Activated CD4-positive, alpha-beta T cell treated with anti-CD3 and anti-CD28 coated beads, Interleukin-2, amount 10 ng/mL, durations not matched to agents 7 days and 5 days (primary cell): ENCODE measurements at regions not wholly inside any gene's neighbourhood (a gene's known extent, or its start where the extent isn't known, plus 50 kb on each side); places are given as distances from the start of the nearest gene placed in this dataset.

Experiments
- CTCF ChIA-PET: fragments of 350-600 bp; sonication (Branson Sonifier 250); formaldehyde crosslinking; loops from one replicate; lab custom pipeline; 2021; ENCODE audit warnings: antibody characterized with exemption; lab: Charles Lee
- POLR2A ChIA-PET: fragments of 350-600 bp; sonication (Branson Sonifier 250); formaldehyde crosslinking; loops from one replicate; lab custom pipeline; 2021; ENCODE audit warnings: antibody characterized with exemption; lab: Charles Lee
- DNase-seq: peaks from one replicate; pipeline ENCODE4 v3.0.0-alpha.2; 2020
- H3K27ac Mint-ChIP-seq: one replicate; pipeline ENCODE4 v1.8.0; 2021; ENCODE audit warnings: mild to moderate bottlenecking, moderate library complexity, mixed read lengths
- H3K27me3 Mint-ChIP-seq: one replicate; pipeline ENCODE4 v1.8.0; 2021; ENCODE audit warnings: mixed read lengths
- H3K36me3 Mint-ChIP-seq: one replicate; pipeline ENCODE4 v1.8.0; 2021; ENCODE audit warnings: low read depth, mixed read lengths
- H3K4me1 Mint-ChIP-seq: one replicate; pipeline ENCODE4 v1.8.0; 2021; ENCODE audit warnings: mixed read lengths
- H3K4me3 Mint-ChIP-seq: one replicate; pipeline ENCODE4 v1.8.0; 2021; ENCODE audit warnings: mild to moderate bottlenecking, moderate library complexity, mixed read lengths
- H3K9me3 Mint-ChIP-seq: one replicate; pipeline ENCODE4 v1.8.0; 2021; ENCODE audit warnings: mixed read lengths

DNA sequence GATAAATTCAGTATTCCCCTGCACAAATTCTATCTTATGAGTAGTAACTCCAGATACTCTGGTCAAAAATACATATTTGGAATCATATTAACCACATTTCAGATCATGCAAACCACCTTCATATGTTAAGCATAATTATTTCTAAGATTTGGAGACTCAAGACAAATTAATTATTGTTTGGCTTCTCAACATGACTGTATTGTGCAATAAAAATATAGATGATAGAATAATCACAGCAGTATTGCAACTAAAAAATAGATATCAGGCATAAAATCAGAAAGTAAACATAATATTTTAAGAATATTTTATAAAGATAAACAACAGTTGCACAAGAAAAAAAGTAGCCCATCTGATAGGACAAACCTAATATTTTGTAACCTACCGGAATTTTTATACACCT, 1767.6 kb upstream of the NUDT12 start:
- CTCF ChIA-PET, result no interaction called here
- H3K27me3 Mint-ChIP-seq, result no peaks in the 10 kb centered on the region
- H3K27ac Mint-ChIP-seq, result no peak overlapping the region
- H3K4me1 Mint-ChIP-seq, result no peaks in the 10 kb centered on the region
- H3K36me3 Mint-ChIP-seq, result no peaks in the 10 kb centered on the region
- no peak for DNase-seq
- peaks cover 10% of the 10 kb centered on the region for H3K9me3 Mint-ChIP-seq
- POLR2A ChIA-PET, result no interaction called here
- no peak overlapping the region for H3K4me3 Mint-ChIP-seq

DNA sequence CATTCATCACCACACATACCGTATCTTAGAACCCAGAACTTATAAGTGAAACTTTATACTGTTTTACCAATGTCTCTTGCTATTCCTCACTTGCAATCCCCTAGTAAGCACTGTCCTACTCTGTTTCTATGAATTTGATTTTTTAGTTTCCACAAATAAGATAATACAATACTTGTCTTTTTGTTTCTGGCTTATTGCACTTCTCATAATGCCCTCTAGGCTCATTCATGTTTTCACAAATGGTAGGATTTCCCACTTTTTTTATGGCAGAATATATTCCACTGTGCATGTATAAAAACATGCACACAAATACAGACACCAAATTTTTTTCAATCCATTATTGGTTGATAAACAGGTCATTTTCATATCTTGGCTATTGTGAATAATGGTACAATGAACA, 1742.3 kb upstream of the NUDT12 start:
- no peaks in the 10 kb centered on the region for H3K4me1 Mint-ChIP-seq
- no peak overlapping the region for H3K4me3 Mint-ChIP-seq
- H3K27ac Mint-ChIP-seq, result no peak overlapping the region
- ChIA-PET POLR2A (no interaction called here), CTCF (no interaction called here)
- H3K27me3 Mint-ChIP-seq, result no peaks in the 10 kb centered on the region
- no peaks in the 10 kb centered on the region for H3K36me3 Mint-ChIP-seq
- DNase-seq, result no peak
- no peaks in the 10 kb centered on the region for H3K9me3 Mint-ChIP-seq

DNA sequence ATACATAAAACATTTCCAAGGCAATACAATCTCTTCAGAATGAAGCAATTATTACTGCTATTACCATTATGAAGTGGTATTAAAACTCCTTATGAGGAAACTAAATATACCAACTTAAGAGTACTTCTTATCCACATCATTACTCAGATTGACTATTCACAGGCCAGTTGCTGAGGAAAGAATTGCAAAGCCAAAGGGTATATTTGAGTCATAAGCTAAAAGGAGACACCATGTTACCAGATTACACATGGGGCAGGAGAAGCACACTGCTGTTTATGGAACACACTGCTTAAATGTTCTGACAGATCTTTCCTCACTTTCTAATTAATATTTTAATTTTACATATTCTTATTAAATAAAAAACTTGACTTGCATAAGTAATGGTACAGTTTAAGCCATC, 1726.4 kb upstream of the NUDT12 start:
- Mint-ChIP-seq H3K9me3 (peaks cover 4% of the 10 kb centered on the region), H3K27me3 (no peaks in the 10 kb centered on the region), H3K27ac (no peak overlapping the region), H3K4me3 (no peak overlapping the region), H3K4me1 (no peaks in the 10 kb centered on the region), H3K36me3 (no peaks in the 10 kb centered on the region)
- ChIA-PET POLR2A (no interaction called here), CTCF (no interaction called here)
- no peak for DNase-seq

DNA sequence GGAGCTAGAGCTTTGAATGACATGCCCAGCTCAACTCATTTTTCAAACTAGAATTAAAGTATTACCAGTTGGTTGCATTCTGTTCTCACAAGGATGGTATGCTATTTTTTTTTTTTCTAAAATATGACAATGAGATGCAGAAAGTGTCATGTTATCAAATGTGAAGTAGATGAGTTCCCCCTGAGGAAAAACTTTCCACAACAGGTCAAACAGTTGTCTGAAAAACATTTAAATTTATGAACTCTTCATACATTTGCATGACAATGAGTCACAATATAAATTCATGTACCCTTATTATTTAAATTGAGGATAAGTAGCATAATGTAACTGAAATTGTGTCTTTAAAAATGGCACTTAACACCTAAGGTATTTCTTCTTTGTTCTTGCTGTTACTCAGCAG, 1720.5 kb upstream of the NUDT12 start:
- Mint-ChIP-seq H3K4me3 (no peak overlapping the region), H3K27ac (no peak overlapping the region)
- no peak for DNase-seq

DNA sequence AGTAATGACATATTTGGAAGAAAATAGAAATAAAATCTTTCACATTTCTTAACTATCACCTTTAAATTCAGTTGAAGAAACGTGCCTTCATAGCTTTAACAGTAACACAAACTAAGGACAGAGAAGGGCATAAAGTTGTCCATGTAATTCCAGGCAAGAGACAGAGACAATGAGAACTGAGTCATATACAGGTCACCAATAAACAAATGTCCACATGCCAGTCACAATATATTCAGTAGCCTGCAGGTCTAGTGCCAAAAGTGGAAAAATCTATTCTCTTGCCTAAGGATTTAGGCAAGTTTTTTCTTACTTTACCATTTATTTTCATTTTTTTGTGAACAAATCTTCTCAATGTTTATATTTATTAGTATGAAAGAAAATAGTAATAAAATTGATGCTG, 1711.5 kb upstream of the NUDT12 start:
- no peaks in the 10 kb centered on the region for H3K36me3 Mint-ChIP-seq
- no peak overlapping the region for H3K4me3 Mint-ChIP-seq
- peaks cover 11% of the 10 kb centered on the region for H3K9me3 Mint-ChIP-seq
- CTCF ChIA-PET, result no interaction called here
- H3K27ac Mint-ChIP-seq, result no peak overlapping the region
- no peaks in the 10 kb centered on the region for H3K4me1 Mint-ChIP-seq
- no peak for DNase-seq
- POLR2A ChIA-PET, result no interaction called here
- H3K27me3 Mint-ChIP-seq, result no peaks in the 10 kb centered on the region

More for the DNA sequence above, 1720.5 kb upstream of the NUDT12 start:
- ChIA-PET CTCF (no interaction called here), POLR2A (no interaction called here)
- Mint-ChIP-seq H3K4me1 (no peaks in the 10 kb centered on the region), H3K36me3 (no peaks in the 10 kb centered on the region), H3K27me3 (no peaks in the 10 kb centered on the region), H3K9me3 (peaks cover 2% of the 10 kb centered on the region)

DNA sequence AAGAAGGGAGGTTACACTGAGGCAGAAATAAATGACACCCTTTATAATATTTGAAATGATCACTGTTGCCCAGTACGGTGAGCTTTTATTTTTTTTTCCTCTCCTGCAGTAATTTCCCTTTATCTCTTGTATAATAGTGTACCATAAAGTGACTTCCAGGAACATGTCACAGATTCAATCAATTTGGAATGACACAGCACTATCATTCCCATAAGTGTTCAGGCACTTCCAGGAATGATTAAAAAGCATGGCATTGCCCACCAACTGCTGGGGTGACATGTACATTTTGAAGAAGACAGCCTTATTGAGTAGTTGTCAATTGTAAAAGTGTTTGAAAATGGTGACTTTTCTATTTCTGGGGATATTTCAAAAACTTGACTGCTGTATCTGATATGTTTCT, 1700.9 kb upstream of the NUDT12 start:
- DNase-seq, result no peak
- Mint-ChIP-seq H3K36me3 (no peaks in the 10 kb centered on the region), H3K9me3 (peaks cover 8% of the 10 kb centered on the region), H3K4me1 (no peaks in the 10 kb centered on the region), H3K27ac (no peak overlapping the region), H3K4me3 (no peak overlapping the region), H3K27me3 (no peaks in the 10 kb centered on the region)
- CTCF ChIA-PET, result no interaction called here
- POLR2A ChIA-PET, result no interaction called here

DNA sequence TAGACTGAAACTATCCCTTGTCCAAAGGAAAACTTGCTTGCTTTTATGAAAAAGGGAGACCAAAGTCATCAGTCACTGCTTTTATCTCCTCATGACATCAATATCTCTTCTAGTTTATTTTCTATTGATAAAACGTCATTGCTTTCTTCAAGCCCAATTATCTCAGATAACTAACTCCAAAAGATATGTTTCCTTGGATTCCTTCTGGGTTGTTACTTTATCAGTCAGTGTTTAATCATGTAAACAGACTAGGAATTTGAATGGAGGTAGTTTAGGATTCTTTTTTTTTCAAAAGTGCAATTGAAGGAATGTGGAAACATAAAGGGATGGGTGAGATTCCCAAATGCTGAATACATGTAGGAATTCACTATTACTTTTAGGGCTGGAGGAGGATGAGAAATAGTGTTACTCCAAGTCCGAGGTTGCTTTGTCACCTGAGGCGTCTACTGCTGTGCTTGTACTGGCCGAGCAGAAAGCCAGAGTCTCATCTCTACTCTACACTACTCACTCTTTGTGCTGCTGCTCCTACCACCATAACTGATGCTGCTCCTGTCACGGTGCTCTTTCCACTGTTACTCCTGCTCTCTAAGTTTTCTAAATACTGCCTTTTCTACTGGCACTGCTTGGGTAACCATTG, 1697.1 kb upstream of the NUDT12 start:
- no peak overlapping the region for H3K27ac Mint-ChIP-seq
- no peaks in the 10 kb centered on the region for H3K36me3 Mint-ChIP-seq
- DNase-seq, result no peak
- H3K9me3 Mint-ChIP-seq, result peaks cover 11% of the 10 kb centered on the region
- no peak overlapping the region for H3K4me3 Mint-ChIP-seq
- H3K27me3 Mint-ChIP-seq, result no peaks in the 10 kb centered on the region
- CTCF ChIA-PET, result no interaction called here
- POLR2A ChIA-PET, result no interaction called here
- no peaks in the 10 kb centered on the region for H3K4me1 Mint-ChIP-seq

DNA sequence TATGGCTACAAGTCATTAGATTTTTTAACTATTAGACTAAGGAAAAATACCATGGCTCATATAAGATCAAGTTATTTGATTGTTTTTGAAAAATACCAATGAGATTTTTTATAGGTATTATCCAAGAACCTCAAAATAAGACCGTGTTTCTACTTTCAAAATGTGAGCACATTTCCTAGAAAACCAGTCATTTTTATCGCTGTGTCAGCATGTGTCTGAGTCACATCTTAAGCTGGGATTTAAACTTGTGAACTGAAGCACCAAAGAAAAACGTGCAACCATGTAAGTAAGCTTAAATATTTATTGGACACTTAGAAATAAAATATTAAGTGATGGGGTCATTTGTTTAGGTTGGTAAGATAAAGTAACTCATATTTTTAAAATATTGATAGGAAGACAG, 1676.0 kb upstream of the NUDT12 start:
- H3K27me3 Mint-ChIP-seq, result no peaks in the 10 kb centered on the region
- H3K9me3 Mint-ChIP-seq, result no peaks in the 10 kb centered on the region
- H3K36me3 Mint-ChIP-seq, result no peaks in the 10 kb centered on the region
- CTCF ChIA-PET, result no interaction called here
- no peak overlapping the region for H3K27ac Mint-ChIP-seq
- no peaks in the 10 kb centered on the region for H3K4me1 Mint-ChIP-seq
- POLR2A ChIA-PET, result no interaction called here
- H3K4me3 Mint-ChIP-seq, result no peak overlapping the region
- no peak for DNase-seq

DNA sequence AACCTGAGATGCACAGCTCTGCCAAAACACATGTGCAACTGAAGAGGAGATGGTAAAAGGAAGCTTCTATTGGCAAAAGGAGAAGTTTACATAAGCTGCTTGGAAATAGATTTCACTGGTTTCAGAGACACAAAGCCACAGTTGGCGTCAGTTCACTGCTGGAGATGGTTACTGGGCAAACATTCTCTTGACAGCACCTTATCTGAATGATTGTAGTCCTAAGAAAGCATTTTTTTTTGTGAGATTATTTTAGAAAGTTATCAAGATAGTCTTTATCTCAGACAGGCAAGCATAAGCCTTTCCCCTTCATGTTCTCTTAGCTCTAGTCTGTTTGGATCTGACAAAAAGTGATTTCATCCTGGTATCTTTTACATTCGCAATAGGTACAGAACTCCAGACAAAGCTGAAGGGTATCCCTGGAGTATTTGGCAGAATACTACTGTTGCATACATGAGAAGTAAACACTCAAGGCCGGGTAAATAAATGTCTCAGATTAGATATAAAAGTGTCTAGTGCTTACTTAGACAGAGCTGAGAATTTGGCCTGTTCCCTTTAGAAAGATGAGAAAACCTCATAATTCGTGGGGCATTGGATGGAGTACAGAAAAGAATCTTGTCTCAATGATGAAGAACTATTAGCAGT, 1668.0 kb upstream of the NUDT12 start:
- no peaks in the 10 kb centered on the region for H3K27me3 Mint-ChIP-seq
- no peaks in the 10 kb centered on the region for H3K36me3 Mint-ChIP-seq
- H3K4me1 Mint-ChIP-seq, result no peaks in the 10 kb centered on the region
- CTCF ChIA-PET, result no interaction called here
- no peak overlapping the region for H3K27ac Mint-ChIP-seq
- no peak overlapping the region for H3K4me3 Mint-ChIP-seq
- H3K9me3 Mint-ChIP-seq, result no peaks in the 10 kb centered on the region
- POLR2A ChIA-PET, result no interaction called here
- DNase-seq, result no peak

DNA sequence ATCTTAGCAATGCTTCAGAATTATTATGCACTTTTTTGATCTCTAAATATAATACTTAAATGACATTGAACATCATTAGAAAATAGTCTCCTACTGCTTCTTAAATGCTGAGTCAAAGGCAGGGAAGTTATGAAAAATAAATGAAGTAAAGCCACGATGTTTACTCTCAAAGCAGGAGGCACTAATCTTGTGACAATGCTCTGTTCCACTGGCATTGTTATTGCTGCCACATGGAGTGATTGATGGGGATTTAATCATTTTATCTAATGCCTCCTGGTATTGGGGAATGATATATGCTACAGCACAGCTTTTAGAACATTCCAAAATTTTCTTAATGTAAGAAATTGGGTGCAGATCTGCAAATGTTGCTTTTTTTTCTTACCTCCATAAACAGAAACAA, 1655.4 kb upstream of the NUDT12 start:
- Mint-ChIP-seq H3K4me3 (no peak overlapping the region), H3K27ac (no peak overlapping the region), H3K4me1 (no peaks in the 10 kb centered on the region), H3K36me3 (no peaks in the 10 kb centered on the region), H3K27me3 (no peaks in the 10 kb centered on the region), H3K9me3 (peaks cover 2% of the 10 kb centered on the region)
- ChIA-PET CTCF (no interaction called here), POLR2A (no interaction called here)
- DNase-seq, result no peak

DNA sequence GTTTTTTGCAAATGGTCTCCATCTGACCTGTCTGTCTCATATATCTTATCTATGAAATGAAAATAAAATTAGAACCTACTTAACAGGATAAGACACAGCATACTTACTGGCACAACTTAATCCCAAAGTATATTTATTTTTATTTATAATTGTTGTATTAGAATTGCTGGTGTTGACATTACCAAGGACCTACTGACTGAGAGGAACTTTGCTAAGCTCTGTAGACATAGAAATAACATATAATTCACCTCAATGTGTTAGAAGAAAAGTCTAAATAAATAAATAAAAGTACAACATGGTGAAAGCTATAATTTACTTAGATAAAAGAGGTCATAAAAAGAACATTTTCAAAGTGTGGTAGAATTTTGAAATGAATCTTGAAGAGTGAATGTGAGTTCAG, 1650.5 kb upstream of the NUDT12 start:
- Mint-ChIP-seq H3K9me3 (peaks cover 4% of the 10 kb centered on the region), H3K4me1 (no peaks in the 10 kb centered on the region), H3K4me3 (no peak overlapping the region), H3K27me3 (no peaks in the 10 kb centered on the region), H3K36me3 (no peaks in the 10 kb centered on the region), H3K27ac (no peak overlapping the region)
- ChIA-PET POLR2A (no interaction called here), CTCF (no interaction called here)
- DNase-seq, result no peak

DNA sequence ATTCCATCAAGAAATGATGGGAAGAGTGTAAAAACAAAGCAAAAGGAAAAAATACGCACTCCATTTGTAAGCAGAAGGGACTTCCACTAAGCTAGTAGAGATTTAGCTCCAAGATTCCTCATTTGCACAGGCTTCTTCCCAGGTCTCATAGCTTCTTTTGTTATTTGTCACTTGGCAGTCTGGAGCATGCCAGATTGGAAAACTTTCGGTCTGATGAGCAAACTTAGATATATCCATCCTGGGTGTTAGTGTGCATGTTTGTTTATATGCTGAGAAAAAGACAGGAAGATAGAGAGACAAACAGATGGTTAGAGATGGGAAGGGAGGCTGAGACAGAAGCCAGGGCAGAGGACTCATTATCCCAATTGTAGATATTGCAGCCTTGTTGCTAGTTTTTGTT, 1644.5 kb upstream of the NUDT12 start:
- Mint-ChIP-seq H3K27ac (no peak overlapping the region), H3K9me3 (peaks cover 9% of the 10 kb centered on the region), H3K36me3 (no peaks in the 10 kb centered on the region), H3K27me3 (no peaks in the 10 kb centered on the region), H3K4me3 (no peak overlapping the region), H3K4me1 (no peaks in the 10 kb centered on the region)
- no peak for DNase-seq
- ChIA-PET POLR2A (no interaction called here), CTCF (no interaction called here)

DNA sequence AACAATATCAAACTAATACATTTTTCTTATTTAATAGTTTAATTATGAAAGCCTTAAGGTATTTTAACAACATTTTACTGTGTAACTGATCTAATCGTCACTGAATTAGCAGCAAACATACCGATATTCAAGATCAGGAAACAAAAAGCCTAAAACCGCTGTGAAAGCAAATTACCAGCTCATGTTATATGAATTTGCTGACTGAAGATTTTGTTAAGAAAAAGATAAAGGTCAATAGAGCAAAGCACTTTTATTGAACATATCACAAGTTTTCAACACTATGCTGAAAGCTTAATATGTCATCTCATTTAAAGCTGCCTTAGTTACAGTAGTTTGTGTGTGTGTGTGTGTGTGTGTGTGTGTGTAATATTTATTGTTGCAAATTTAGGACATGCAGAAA, 1634.9 kb upstream of the NUDT12 start:
- CTCF ChIA-PET, result no interaction called here

DNA sequence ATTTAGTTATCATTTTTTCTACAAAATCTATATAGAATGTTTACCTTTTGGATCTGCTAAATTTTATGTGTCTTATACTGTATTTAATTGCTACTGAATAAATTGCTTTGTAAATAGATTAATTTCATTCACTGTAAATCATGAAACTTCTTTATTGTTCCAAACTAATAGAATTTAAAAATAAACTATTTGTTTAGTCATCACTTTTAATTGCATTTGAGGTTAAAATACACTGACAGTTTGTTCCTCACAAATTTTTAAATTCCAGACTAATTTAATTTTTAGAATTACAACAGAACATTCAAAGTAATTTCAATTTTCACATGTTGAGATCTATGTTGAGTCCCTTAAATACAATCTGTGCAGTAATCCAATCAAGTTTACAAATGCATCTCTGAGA, 1633.2 kb upstream of the NUDT12 start:
- Mint-ChIP-seq H3K4me1 (no peaks in the 10 kb centered on the region), H3K36me3 (no peaks in the 10 kb centered on the region)

More for the DNA sequence above, 1634.9 kb upstream of the NUDT12 start:
- H3K36me3 Mint-ChIP-seq, result no peaks in the 10 kb centered on the region
- no peaks in the 10 kb centered on the region for H3K27me3 Mint-ChIP-seq
- H3K4me3 Mint-ChIP-seq, result no peak overlapping the region
- POLR2A ChIA-PET, result no interaction called here
- no peaks in the 10 kb centered on the region for H3K4me1 Mint-ChIP-seq
- H3K27ac Mint-ChIP-seq, result no peak overlapping the region
- no peak for DNase-seq
- H3K9me3 Mint-ChIP-seq, result peaks cover 13% of the 10 kb centered on the region

More for the DNA sequence above, 1633.2 kb upstream of the NUDT12 start:
- H3K4me3 Mint-ChIP-seq, result no peak overlapping the region
- no peak overlapping the region for H3K27ac Mint-ChIP-seq
- H3K9me3 Mint-ChIP-seq, result peaks cover 10% of the 10 kb centered on the region
- no peak for DNase-seq
- CTCF ChIA-PET, result no interaction called here
- POLR2A ChIA-PET, result no interaction called here
- no peaks in the 10 kb centered on the region for H3K27me3 Mint-ChIP-seq
